Caco-2 (cell line): ENCODE measurements at regions not wholly inside any gene's neighbourhood (a gene's known extent, or its start where the extent isn't known, plus 50 kb on each side); places are given as distances from the start of the nearest gene placed in this dataset.

Source experiments
- BruUV-seq: library from RNA; stranded (reverse); fragments of 400-500 nt; replicated peaks from 2 replicates; lab custom pipeline; 2021; lab: Mats Ljungman, UMichigan
- CTCF ChIA-PET: fragments of 300-600 bp; sonication (Branson Sonifier 250); formaldehyde crosslinking; loops from one replicate; lab custom pipeline; 2022; ENCODE audit warnings: antibody characterized with exemption; lab: Charles Lee
- POLR2A ChIA-PET: fragments of 300-600 bp; sonication (Branson Sonifier 250); formaldehyde crosslinking; loops from one replicate; lab custom pipeline; 2022; ENCODE audit warnings: antibody characterized with exemption; lab: Charles Lee
- DNase-seq, 2 experiments: peaks; one replicate each; pipeline versions ENCODE4 v3.0.0 to v3.0.0-alpha.2; 2020 to 2022
- H3K27me3 ChIP-seq: replicated peaks from 2 replicates; pipeline ENCODE4 v1.6.0; 2011; ENCODE audit warnings: low read length; ENCODE audit not compliant: control insufficient read depth, insufficient read depth
- H3K36me3 ChIP-seq: 2 replicates; pipeline ENCODE4 v1.5.1; 2011; ENCODE audit warnings: low read length; ENCODE audit not compliant: control insufficient read depth, insufficient read depth
- H3K4me1 ChIP-seq: fragments of 250-450 bp; sonication (Bioruptor Pico); 2 replicates; pipeline ENCODE4 v1.5.1; 2020; ENCODE audit warnings: mild to moderate bottlenecking
- H3K4me3 ChIP-seq: 2 replicates; pipeline ENCODE4 v1.5.1; 2011; ENCODE audit warnings: low read depth, mild to moderate bottlenecking, control low read depth, low read length
- H3K9me3 ChIP-seq: fragments of 250-450 bp; sonication (Bioruptor Pico); 2 replicates; pipeline ENCODE4 v1.5.1; 2020; ENCODE audit warnings: mild to moderate bottlenecking, moderate library complexity
- H3K27ac Mint-ChIP-seq: one replicate; pipeline ENCODE4 v1.8.0; 2022; ENCODE audit warnings: mixed read lengths; ENCODE audit not compliant: unreplicated experiment
- H3K27me3 Mint-ChIP-seq: one replicate; pipeline ENCODE4 v1.8.0; 2022; ENCODE audit warnings: mixed read lengths; ENCODE audit not compliant: insufficient read depth, unreplicated experiment
- H3K36me3 Mint-ChIP-seq: one replicate; pipeline ENCODE4 v1.8.0; 2022; ENCODE audit warnings: mild to moderate bottlenecking, mixed read lengths; ENCODE audit not compliant: insufficient read depth, unreplicated experiment
- H3K4me1 Mint-ChIP-seq: one replicate; pipeline ENCODE4 v1.8.0; 2022; ENCODE audit warnings: low read depth, mixed read lengths; ENCODE audit not compliant: unreplicated experiment
- H3K4me3 Mint-ChIP-seq: one replicate; pipeline ENCODE4 v1.8.0; 2022; ENCODE audit warnings: mild to moderate bottlenecking, moderate library complexity, mixed read lengths; ENCODE audit not compliant: unreplicated experiment
- H3K9me3 Mint-ChIP-seq: one replicate; pipeline ENCODE4 v1.8.0; 2022; ENCODE audit warnings: mixed read lengths; ENCODE audit not compliant: unreplicated experiment
- CTCF ChIP-seq, 2 experiments: fragments of 200-600 bp in 1 of 2; IDR thresholded peaks; 1 replicate in 1 of 2; 2 replicates in 1 of 2; pipeline versions ENCODE4 v1.5.1 to v1.8.0; 2011 to 2022; ENCODE audit warnings: antibody characterized with exemption in 1 of 2, control low read depth in 1 of 2, inconsistent platforms in 1 of 2, low read depth in 1 of 2, low read length in 1 of 2, mild to moderate bottlenecking in 1 of 2, moderate library complexity in 1 of 2; ENCODE audit not compliant: insufficient read depth in 1 of 2, severe bottlenecking in 1 of 2, unreplicated experiment in 1 of 2
- intact Hi-C: fragments of 100-400 bp; cut with micrococcal nuclease; formaldehyde crosslinking; loops from one replicate; pipeline ENCODE4 v1.10.0; 2022; ENCODE audit not compliant: unreplicated experiment

DNA sequence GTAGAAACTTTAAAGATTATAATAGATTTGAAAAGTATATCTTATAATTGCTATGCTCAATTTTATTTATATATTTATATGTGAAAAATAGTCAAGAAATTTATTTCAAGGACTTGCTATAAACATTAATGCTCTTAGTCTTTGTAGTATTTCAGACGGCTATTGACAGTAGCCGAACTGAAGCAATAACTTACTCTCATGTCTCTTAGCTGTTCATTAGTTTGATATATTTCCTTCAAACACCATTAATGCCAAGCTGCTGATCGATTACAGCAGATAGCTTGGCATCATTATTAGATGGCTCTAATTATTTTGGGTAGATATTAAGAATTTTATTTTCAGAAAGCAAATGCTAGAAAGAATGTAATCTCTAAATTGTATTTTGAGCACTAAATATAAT is 1151.5 kb upstream of the SPRY2 start:
- Histone ChIP-seq H3K4me1 (peaks cover 6% of the 10 kb centered on the region; the same call in 1 of the 2 replicates), H3K4me3 (no peak overlapping the region), H3K9me3 (0 out of 2 replicates have a peak, but pooled peaks cover 2% of the 10 kb centered on the region), H3K27me3 (no peaks in the 10 kb centered on the region), H3K36me3 (no peaks in the 10 kb centered on the region)
- Mint-ChIP-seq H3K27ac (no peak overlapping the region), H3K4me1 (no peaks in the 10 kb centered on the region), H3K9me3 (no peaks in the 10 kb centered on the region), H3K4me3 (no peak overlapping the region), H3K27me3 (peaks cover 4% of the 10 kb centered on the region), H3K36me3 (no peaks in the 10 kb centered on the region)
- DNase-seq: no peak
- TF ChIP-seq CTCF (IDR thresholded peaks at IDR 0.05; ENCODE audit: insufficient read depth in 1 of 2, low read depth in 1 of 2, low read length in 1 of 2, severe bottlenecking in 1 of 2, unreplicated experiment in 1 of 2): no peak
- BruUV-seq: no TSS peak
- CTCF ChIA-PET: no interaction called here
- POLR2A ChIA-PET: no interaction called here
- intact Hi-C loops: no loop called here

GRCh38 chr13:81488021-81488420 is 1147.1 kb upstream of the SPRY2 start:
- H3K4me1 Mint-ChIP-seq: no peaks in the 10 kb centered on the region
- no peak for TF ChIP-seq CTCF (IDR thresholded peaks at IDR 0.05; ENCODE audit: insufficient read depth in 1 of 2, low read depth in 1 of 2, low read length in 1 of 2, severe bottlenecking in 1 of 2, unreplicated experiment in 1 of 2)
- Histone ChIP-seq H3K4me3 (no peak overlapping the region), H3K9me3 (no peaks in the 10 kb centered on the region), H3K27me3 (no peaks in the 10 kb centered on the region), H3K36me3 (no peaks in the 10 kb centered on the region), H3K4me1 (peaks cover under 1% of the 10 kb centered on the region; the same call in 1 of the 2 replicates)
- intact Hi-C loops: no loop called here
- H3K4me3 Mint-ChIP-seq: no peak overlapping the region
- ChIA-PET POLR2A (no interaction called here), CTCF (no interaction called here)
- no peak for DNase-seq
- H3K27ac Mint-ChIP-seq: no peak overlapping the region
- no peaks in the 10 kb centered on the region for H3K36me3 Mint-ChIP-seq
- no peaks in the 10 kb centered on the region for H3K9me3 Mint-ChIP-seq
- no peaks in the 10 kb centered on the region for H3K27me3 Mint-ChIP-seq
- BruUV-seq: no TSS peak

- no peaks in the 10 kb centered on the region for H3K27me3 Mint-ChIP-seq
Measured at GRCh38 chr13:81487151-81487550, 1146.2 kb upstream of the SPRY2 start.

More at GRCh38 chr13:81487151-81487550, 1146.2 kb upstream of the SPRY2 start:
- no peak overlapping the region for H3K27ac Mint-ChIP-seq
- no peaks in the 10 kb centered on the region for H3K36me3 Mint-ChIP-seq
- no peak overlapping the region for H3K4me3 ChIP-seq
- no peak overlapping the region for H3K4me3 Mint-ChIP-seq
- intact Hi-C loops: loop anchor here (1.0 kb wide), 1 partner anchor 385 kb away; no protein-coding TSS in a partner anchor
- DNase-seq: peak; percentile 52 to 58
- ChIA-PET POLR2A (no interaction called here), CTCF (no interaction called here)
- H3K9me3 ChIP-seq: no peaks in the 10 kb centered on the region
- no peaks in the 10 kb centered on the region for H3K9me3 Mint-ChIP-seq
- H3K27me3 ChIP-seq: no peaks in the 10 kb centered on the region
- no peaks in the 10 kb centered on the region for H3K4me1 Mint-ChIP-seq
- TF ChIP-seq CTCF (IDR thresholded peaks at IDR 0.05; ENCODE audit: insufficient read depth in 1 of 2, low read depth in 1 of 2, low read length in 1 of 2, severe bottlenecking in 1 of 2, unreplicated experiment in 1 of 2): peak; percentile 57 to 74
- H3K36me3 ChIP-seq: no peaks in the 10 kb centered on the region
- no TSS peak for BruUV-seq
- H3K4me1 ChIP-seq: no peaks in the 10 kb centered on the region
